Gastroesophageal sphincter (tissue), 4 donors: ENCODE measurements at regions not wholly inside any gene's neighbourhood (a gene's known extent, or its start where the extent isn't known, plus 50 kb on each side); places are given as distances from the start of the nearest gene placed in this dataset.

Experiments
- ATAC-seq: fragments of 150-250 bp; one replicate; pipeline ENCODE4 v1.9.1; 2016; ENCODE audit warnings: mild to moderate bottlenecking, moderate library complexity
- H3K27ac ChIP-seq, 4 donors: fragments of 200-600 bp; sonication (generic) in 3 of 4; 1 replicate in 3 of 4; 2 replicates in 1 of 4; pipeline ENCODE4 v1.5.1; 2016 to 2019
- H3K27me3 ChIP-seq: fragments of 200-600 bp; sonication (generic); one replicate; pipeline ENCODE4 v1.5.1; 2019
- H3K36me3 ChIP-seq, 2 donors: fragments of 200-600 bp; sonication (generic); one replicate each; pipeline ENCODE4 v1.5.1; 2019; ENCODE audit warnings: control low read depth in 1 of 2
- H3K4me1 ChIP-seq, 3 donors: fragments of 200-600 bp; sonication (generic); 1 replicate in 2 of 3; 2 replicates in 1 of 3; pipeline ENCODE4 v1.5.1; 2016 to 2019; ENCODE audit warnings: control low read depth in 2 of 3
- H3K4me3 ChIP-seq, 2 donors: fragments of 200-600 bp; sonication (generic); one replicate each; pipeline ENCODE4 v1.5.1; 2019; ENCODE audit warnings: mild to moderate bottlenecking in 1 of 2, moderate library complexity in 1 of 2
- H3K9me3 ChIP-seq, 3 donors: fragments of 200-600 bp; sonication (generic); one replicate each; pipeline ENCODE4 v1.5.1; 2017 to 2019; ENCODE audit warnings: control low read depth in 2 of 3
- CTCF ChIP-seq, 4 experiments: fragments of 200-600 bp in 2 of 4; fragments of 450-650 bp in 2 of 4; sonication (generic) in 1 of 4; IDR thresholded peaks; one replicate each; pipeline ENCODE4 v1.5.1; 2017 to 2019; ENCODE audit warnings: antibody characterized with exemption in 4 of 4, mild to moderate bottlenecking in 2 of 4, moderate library complexity in 2 of 4
- EP300 ChIP-seq: sonication (generic); formaldehyde crosslinking; IDR thresholded peaks from one replicate; pipeline ENCODE4 v1.6.1; 2017; ENCODE audit warnings: antibody characterized with exemption, mild to moderate bottlenecking
- POLR2A ChIP-seq, 2 donors: fragments of 450-650 bp; IDR thresholded peaks; one replicate each; pipeline ENCODE4 v1.6.1; 2017; ENCODE audit warnings: antibody characterized with exemption in 2 of 2, mild to moderate bottlenecking in 2 of 2, moderate library complexity in 1 of 2
- POLR2AphosphoS5 ChIP-seq: sonication (generic); formaldehyde crosslinking; IDR thresholded peaks from one replicate; pipeline ENCODE4 v1.6.1; 2017; ENCODE audit warnings: antibody characterized with exemption
- WGBS, 2 donors: methylation state at CpG; one replicate each; pipeline ENCODE4 v1.1.5; 2018; ENCODE audit warnings: low coverage in 1 of 2; 5-methylcytosine and 5-hydroxymethylcytosine counted together

GRCh38 chr5:67509402-67510186, 313.0 kb upstream of the CD180 start:
- H3K27ac ChIP-seq, result no peak overlapping the region
- H3K4me3 ChIP-seq, result no peak overlapping the region
- ATAC-seq, result no peak
- 82 to 88% methylated on average over 4 to 5 of the region's 5 CpGs for WGBS, 2 donors
- TF ChIP-seq EP300, result no peak
- no peaks in the 10 kb centered on the region for H3K36me3 ChIP-seq
- no peaks in the 10 kb centered on the region for H3K9me3 ChIP-seq
- peaks cover 0 to 6% (median 0%) of the 10 kb centered on the region in 3 donors for H3K4me1 ChIP-seq
- no peaks in the 10 kb centered on the region for H3K27me3 ChIP-seq

GRCh38 chr5:67506241-67506640, 309.6 kb upstream of the CD180 start:
- whole genome bisulfite sequencing, 2 donors, result 20 to 61% methylated on average over 2 of the region's 2 CpGs
- ATAC-seq, result no peak

GRCh38 chr5:67502951-67503350, 306.4 kb upstream of the CD180 start:
- 93% methylated on average over 1 of the region's 1 CpG; no CpG with 5 or more reads in 1 of the 2 donors for WGBS, 2 donors
- Histone ChIP-seq H3K4me1 (no peaks in the 10 kb centered on the region), H3K9me3 (no peaks in the 10 kb centered on the region), H3K27ac (no peak overlapping the region), H3K36me3 (no peaks in the 10 kb centered on the region), H3K4me3 (no peak overlapping the region), H3K27me3 (no peaks in the 10 kb centered on the region)
- no peak for ATAC-seq
- TF ChIP-seq CTCF (IDR thresholded peaks at IDR 0.05) (no peak), POLR2A (IDR thresholded peaks at IDR 0.05) (no peak), POLR2AphosphoS5 (no peak), EP300 (no peak)

More at GRCh38 chr5:67506241-67506640, 309.6 kb upstream of the CD180 start:
- Histone ChIP-seq H3K27me3 (no peaks in the 10 kb centered on the region), H3K4me1 (no peaks in the 10 kb centered on the region), H3K9me3 (no peaks in the 10 kb centered on the region), H3K4me3 (no peak overlapping the region), H3K36me3 (no peaks in the 10 kb centered on the region), H3K27ac (no peak overlapping the region)
- TF ChIP-seq POLR2AphosphoS5 (no peak), CTCF (IDR thresholded peaks at IDR 0.05) (no peak), EP300 (no peak), POLR2A (IDR thresholded peaks at IDR 0.05) (no peak)

GRCh38 chr5:67496051-67496450, 299.5 kb upstream of the CD180 start:
- peaks cover 6 to 51% (median 6%) of the 10 kb centered on the region in 3 donors for H3K4me1 ChIP-seq
- TF ChIP-seq EP300, result no peak
- no peak for TF ChIP-seq POLR2AphosphoS5
- TF ChIP-seq POLR2A (IDR thresholded peaks at IDR 0.05), result no peak
- no peak for TF ChIP-seq CTCF (IDR thresholded peaks at IDR 0.05)
- no peaks in the 10 kb centered on the region for H3K36me3 ChIP-seq
- ATAC-seq, result no peak
- H3K27me3 ChIP-seq, result no peaks in the 10 kb centered on the region
- no peaks in the 10 kb centered on the region for H3K9me3 ChIP-seq
- WGBS, 2 donors, result 67% methylated on average over 1 of the region's 1 CpG; no CpG with 5 or more reads in 1 of the 2 donors
- no peak overlapping the region for H3K4me3 ChIP-seq
- peak overlapping the region in 2 of 4 donors; percentile 65 to 72 for H3K27ac ChIP-seq

GRCh38 chr5:67495072-67495471, 298.5 kb upstream of the CD180 start:
- Histone ChIP-seq H3K27ac (peak overlapping the region; percentile 20 to 72 (median 68)), H3K9me3 (no peaks in the 10 kb centered on the region), H3K4me3 (no peak overlapping the region), H3K4me1 (peaks cover 6 to 57% (median 6%) of the 10 kb centered on the region in 3 donors), H3K36me3 (no peaks in the 10 kb centered on the region), H3K27me3 (no peaks in the 10 kb centered on the region)
- WGBS, 2 donors, result 46 to 95% methylated on average over 3 of the region's 3 CpGs
- TF ChIP-seq POLR2AphosphoS5 (no peak), EP300 (no peak), POLR2A (IDR thresholded peaks at IDR 0.05) (no peak), CTCF (IDR thresholded peaks at IDR 0.05) (no peak)
- ATAC-seq, result no peak
